GM11168 (cell line): ENCODE measurements at regions not wholly inside any gene's neighbourhood (a gene's known extent, or its start where the extent isn't known, plus 50 kb on each side); places are given as distances from the start of the nearest gene placed in this dataset.

ENCODE experiments used
- in situ Hi-C: fragments of 300-500 bp; cut with MboI; formaldehyde crosslinking; loops from one replicate; pipeline ENCODE4 v1.12.0; 2022; ENCODE audit warnings: low sequenced_read_pairs; ENCODE audit not compliant: unreplicated experiment

DNA sequence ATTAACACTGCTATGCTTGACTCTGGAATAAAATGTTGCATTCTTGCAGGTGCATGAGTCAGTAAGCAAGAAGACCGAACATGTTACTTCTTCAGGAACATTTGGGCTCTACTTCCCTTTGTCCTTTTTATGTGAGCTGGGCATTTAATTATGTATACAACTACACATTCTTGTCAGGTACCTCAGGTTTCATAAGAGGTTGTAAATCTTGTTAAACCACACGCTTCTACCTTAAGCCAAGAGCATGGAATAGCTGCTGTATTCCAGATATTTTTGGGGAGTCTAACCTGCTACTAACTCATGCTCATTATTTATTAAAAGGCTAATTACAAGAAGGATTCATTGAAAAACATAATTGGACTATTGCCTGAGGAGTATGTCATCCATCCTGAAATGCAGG is 414.2 kb upstream of the KLF6 start:
- in situ Hi-C loops: no loop called here

- in situ Hi-C loops: no loop called here
Observed at GRCh38 chr10:4198216-4198615, 413.2 kb upstream of the KLF6 start.

GRCh38 chr10:4197676-4198075 is 412.7 kb upstream of the KLF6 start:
- in situ Hi-C loops: no loop called here

DNA sequence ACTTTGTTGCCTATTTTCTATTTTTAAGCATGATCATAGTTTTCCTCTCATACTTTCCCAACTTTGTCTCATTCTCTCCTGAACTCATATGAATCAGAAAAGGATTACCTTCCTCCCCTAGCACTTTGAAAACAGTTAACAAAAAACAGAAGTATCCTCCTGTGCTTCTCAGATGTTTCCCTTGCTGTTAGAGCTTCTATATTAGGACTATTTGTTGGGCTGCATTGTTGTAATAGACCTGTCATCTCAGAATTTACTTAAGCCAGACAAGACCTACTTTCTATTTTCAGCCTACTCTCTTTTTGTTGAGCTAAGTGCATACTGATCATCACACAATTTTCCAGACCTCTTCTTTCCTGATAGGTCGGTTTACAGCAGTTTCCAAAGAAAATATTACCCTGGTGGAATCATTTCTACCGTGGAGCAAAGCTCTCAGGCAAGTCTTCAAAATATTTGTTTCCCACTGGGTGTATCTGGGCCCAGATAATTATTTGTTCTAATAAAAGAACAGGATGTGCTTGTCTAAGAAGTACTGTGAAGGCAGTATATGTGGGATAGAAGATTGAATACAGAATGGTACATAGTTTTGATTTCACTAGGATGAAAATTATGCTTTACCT is 411.9 kb upstream of the KLF6 start:
- in situ Hi-C loops: no loop called here

- in situ Hi-C loops: no loop called here
Observed at GRCh38 chr10:4196183-4196582, 411.2 kb upstream of the KLF6 start.

GRCh38 chr10:4195213-4195612 is 410.2 kb upstream of the KLF6 start:
- in situ Hi-C loops: no loop called here

GRCh38 chr10:4194231-4194630 is 409.2 kb upstream of the KLF6 start:
- in situ Hi-C loops: no loop called here

DNA sequence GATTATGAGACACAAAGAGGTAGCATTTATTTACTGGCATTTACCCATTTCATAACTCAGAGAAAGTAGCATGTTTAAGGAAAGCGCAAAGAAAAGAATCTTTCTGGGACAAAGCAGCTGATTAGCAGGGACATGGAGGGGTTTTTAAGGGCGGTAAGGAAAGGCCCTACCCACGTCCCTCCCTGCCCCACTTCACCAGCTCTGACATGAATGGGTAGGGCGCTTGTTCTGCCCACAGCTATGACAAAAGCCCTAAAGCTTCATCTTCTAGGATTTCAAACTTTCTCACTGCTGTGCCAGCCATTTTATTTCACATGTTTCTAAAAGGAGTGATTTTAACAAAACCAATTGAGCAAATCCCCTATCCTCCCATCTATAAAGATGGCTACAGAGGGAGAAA is 406.9 kb upstream of the KLF6 start:
- in situ Hi-C loops: no loop called here

- in situ Hi-C loops: no loop called here
Observed at GRCh38 chr10:4191354-4191753, 406.3 kb upstream of the KLF6 start.

GRCh38 chr10:4190876-4191275 is 405.9 kb upstream of the KLF6 start:
- in situ Hi-C loops: no loop called here

- in situ Hi-C loops: no loop called here
Observed at GRCh38 chr10:4189281-4189680, 404.3 kb upstream of the KLF6 start.

GRCh38 chr10:4188406-4188805 is 403.4 kb upstream of the KLF6 start:
- in situ Hi-C loops: no loop called here

GRCh38 chr10:4186849-4187540 is 402.0 kb upstream of the KLF6 start:
- in situ Hi-C loops: no loop called here

GRCh38 chr10:4183761-4184261 is 398.8 kb upstream of the KLF6 start:
- in situ Hi-C loops: no loop called here

DNA sequence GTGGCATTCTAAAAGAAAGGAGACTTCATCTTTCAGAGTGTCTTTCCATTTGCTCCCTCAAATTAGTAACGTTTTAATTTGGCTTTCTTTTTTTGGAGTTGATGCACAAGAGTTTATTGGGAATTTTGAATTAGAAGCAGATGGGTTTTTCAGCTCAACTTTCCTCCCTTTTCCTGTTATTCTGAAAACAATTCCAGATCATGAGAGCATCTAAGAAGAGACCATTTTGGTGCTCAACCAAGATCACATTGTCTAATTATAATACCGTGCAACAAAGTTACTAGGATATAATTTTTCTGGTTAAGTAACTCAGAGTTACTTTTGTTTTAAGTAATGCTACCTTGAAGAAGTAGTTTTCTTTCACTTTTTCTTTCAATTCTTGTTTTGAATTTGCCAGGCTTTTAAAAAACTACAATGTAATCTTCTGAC is 396.6 kb upstream of the KLF6 start:
- in situ Hi-C loops: no loop called here

DNA sequence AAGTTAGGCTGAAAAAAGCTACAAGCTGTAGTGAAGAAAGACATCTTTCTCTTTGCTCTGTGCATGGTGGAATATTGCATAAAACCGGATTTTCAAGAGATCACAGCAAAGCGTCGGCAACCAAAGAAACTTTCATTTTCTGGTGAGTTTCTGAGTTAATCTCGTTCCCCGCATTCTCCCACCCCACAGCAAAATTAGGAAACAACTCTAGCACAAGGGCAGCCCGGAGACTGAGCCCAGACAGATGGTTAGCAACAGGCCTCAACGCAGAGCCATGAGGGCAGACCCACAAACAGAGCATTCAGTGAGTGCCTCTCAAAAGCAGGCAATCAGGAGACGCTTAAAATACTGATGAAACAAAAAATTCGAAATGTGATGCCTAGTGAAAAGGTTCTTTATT is 396.1 kb upstream of the KLF6 start:
- in situ Hi-C loops: no loop called here

DNA sequence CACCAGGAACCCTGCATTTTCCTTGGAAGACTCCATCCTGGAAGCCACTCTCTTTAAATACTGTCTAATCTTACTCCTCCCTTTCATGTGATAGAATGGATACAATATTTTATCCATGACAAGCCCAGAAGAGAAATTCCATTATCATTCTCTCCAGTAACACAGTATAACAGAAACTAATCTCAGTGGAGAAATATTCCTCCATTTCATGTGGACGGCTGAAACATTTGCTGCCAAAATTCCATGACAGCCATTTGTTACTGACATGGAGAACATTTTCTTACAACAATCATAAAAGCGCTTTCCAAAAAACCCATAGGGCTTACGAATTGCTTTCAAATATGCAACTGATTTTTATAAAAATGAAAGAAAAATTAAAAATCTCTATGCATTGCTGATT is 392.8 kb upstream of the KLF6 start:
- in situ Hi-C loops: no loop called here

GRCh38 chr10:4176500-4177281 is 391.7 kb upstream of the KLF6 start:
- in situ Hi-C loops: no loop called here

GRCh38 chr10:4174197-4174596 is 389.2 kb upstream of the KLF6 start:
- in situ Hi-C loops: no loop called here

- in situ Hi-C loops: no loop called here
Observed at GRCh38 chr10:4170633-4171314, 385.8 kb upstream of the KLF6 start.

DNA sequence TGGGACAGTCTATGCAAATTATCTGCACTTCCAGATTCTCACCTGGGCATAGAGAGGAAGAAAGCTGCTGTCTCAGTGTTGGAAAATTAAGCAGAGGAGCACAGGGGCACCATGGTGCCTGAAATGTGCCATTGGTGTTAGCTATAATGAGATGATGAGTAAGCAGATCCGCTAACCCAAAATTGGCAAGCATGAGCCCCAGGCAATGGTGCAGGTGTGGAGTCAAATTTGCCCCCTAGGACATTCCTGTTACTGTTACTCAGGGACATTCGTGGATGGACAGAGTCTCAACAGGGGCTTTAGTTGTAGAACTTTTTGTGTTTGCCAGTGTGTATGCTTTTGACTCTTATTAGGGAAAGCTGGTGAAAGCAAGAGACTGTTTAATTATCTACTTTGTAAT is 385.2 kb upstream of the KLF6 start:
- in situ Hi-C loops: no loop called here
